GM11168 (cell line): ENCODE measurements at regions not wholly inside any gene's neighbourhood (a gene's known extent, or its start where the extent isn't known, plus 50 kb on each side); places are given as distances from the start of the nearest gene placed in this dataset.

ENCODE experiments used
- in situ Hi-C: fragments of 300-500 bp; cut with MboI; formaldehyde crosslinking; loops from one replicate; pipeline ENCODE4 v1.12.0; 2022; ENCODE audit warnings: low sequenced_read_pairs; ENCODE audit not compliant: unreplicated experiment

DNA sequence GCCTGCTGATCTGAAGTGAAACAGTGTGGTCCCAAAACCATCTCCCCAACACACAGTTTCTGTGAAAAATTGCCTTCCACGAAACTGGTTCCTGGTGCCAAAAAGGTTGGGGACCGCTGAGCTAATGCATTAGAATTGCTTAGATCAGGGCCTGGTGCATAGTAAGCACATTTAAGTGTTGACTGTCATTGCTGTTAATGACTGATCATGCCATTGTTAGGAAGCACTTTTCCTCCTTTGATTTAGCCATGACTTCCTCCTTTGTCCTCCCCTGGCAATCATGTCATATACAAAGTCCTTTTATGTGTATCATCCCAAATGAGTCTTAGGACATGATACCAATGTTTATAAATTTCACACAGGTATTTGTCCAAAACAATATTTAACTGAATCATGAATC, 81.5 kb upstream of the ATP11B start:
- in situ Hi-C loops, result no loop called here

- in situ Hi-C loops, result no loop called here
Observed at GRCh38 chr3:182713111-182713510, 80.2 kb upstream of the ATP11B start.

DNA sequence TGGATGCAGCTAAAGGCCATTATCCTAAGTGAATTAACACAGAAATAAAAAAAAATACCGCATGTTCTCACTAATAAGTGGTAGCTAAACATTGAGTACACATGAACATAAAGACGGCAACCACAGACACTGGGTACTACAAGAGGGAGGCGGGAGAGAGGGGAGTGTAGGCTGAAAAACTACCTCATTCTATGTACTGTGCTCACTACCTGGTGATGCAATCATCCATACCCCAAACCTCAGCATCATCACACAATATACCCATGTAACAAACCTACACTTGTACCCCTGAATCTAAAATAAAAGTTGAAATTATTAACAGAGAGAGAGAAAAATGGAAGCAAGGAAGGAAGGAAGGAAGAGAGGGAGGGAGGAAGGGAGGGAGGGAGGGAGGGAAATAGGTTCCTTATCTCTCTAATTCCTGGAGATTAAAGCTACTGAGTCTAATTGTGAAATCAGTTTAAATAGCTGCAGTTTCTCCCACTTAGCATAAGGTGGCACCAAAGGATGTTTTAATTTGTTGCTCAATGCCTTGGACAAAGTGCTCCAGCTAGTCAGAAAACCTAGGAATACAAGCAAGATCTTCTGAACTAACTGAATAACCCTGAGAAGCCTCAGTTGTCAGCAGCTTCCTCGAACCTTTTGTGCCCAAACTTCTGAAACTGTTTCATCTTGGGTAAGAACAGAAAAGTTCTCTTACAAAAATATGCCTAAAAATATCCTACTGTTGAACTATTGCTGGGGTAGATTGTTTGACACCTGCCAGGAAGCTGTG, 79.4 kb upstream of the ATP11B start:
- in situ Hi-C loops, result no loop called here

DNA sequence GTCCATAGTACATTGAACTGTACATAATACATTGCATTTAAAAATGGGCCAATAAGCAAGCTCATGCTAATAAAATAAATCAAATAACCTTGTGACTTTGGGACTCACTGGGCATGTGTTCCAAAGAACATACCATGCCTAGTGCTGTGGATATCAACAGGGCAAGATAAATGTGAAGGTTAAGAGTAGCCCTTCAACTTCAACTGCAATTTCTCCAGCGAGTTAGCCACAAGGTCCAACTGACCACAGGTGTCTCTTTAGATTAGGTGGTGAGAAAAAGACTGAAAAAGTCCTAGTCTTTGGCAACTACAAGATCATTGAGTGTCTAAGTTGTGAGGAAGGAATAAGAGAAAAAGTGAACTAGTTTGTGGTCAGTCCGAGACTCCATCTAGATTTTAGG, 78.3 kb upstream of the ATP11B start:
- in situ Hi-C loops, result no loop called here

DNA sequence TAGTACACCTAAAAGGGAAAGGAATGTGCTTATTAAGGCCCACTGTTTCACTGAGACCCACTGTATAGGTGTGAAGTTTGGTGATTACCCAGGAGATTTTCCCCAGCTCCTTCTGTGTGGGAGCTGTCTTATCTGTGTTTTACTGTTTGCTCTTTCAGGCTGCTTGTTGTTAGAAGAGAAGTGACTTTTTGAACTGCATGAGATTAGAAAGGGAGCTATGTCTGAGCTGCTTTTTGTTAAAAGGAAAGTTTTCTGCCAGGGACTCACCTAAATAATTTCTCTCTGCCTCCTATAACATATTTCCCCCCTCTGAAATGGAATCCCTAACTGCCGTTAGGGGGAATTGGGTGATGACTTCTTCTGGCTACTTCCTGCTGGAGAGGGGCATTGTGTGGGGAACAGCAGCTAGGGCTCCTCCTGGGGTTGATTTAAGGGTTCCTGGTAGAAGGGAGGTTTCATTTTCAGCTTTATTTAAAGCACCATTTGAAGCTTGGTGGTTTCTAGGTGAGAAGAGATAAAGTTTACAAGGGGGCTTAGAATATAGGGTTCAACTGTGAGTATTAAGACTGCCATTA, 77.1 kb upstream of the ATP11B start:
- in situ Hi-C loops, result no loop called here

GRCh38 chr3:182717216-182717615, 76.1 kb upstream of the ATP11B start:
- in situ Hi-C loops, result no loop called here

DNA sequence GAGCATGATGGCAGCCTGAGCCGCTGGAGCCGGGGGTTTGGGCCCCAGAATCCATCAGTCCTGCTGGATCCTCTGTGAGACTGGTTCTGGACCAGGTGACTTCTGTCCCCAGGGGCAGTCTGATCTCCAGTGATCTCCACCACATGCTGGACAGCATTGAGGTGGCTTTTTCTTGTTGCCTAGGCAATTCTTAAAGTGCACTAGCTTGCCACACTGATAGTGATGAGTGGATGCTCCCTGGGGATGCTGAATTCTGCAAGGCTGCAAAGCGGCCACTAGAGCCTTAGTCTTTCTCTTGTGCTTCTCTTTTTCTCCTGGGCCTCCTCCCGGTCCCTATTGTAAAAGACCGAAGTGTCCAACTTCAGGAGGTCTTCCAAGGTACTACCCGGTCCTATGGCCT, 70.4 kb upstream of the ATP11B start:
- in situ Hi-C loops, result no loop called here

DNA sequence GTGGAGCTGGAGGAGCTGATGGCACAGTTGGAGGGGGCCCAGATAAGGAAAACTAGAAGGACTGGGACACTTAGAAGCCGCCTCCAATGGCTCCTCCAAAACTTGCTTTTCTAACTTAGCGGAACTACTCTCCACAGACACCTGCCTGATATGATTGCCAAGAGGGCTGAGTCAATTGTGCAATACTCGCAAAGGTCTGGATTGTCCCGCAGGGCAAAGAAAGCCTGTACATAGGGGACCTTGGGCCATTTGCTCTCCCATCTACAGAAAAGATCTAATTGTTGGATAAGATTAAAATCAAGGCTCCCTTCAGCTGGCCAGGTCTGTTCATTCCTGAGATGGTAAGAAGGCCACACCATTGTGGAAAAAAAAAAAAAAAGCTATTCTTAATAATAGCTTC, 69.7 kb upstream of the ATP11B start:
- in situ Hi-C loops, result no loop called here

- in situ Hi-C loops, result no loop called here
Observed at GRCh38 chr3:182725372-182726251, 67.7 kb upstream of the ATP11B start.

GRCh38 chr3:182726258-182727142, 66.8 kb upstream of the ATP11B start:
- in situ Hi-C loops, result no loop called here

- in situ Hi-C loops, result no loop called here
Observed at GRCh38 chr3:182728238-182728637, 65.1 kb upstream of the ATP11B start.

GRCh38 chr3:182729903-182730674, 63.2 kb upstream of the ATP11B start:
- in situ Hi-C loops, result no loop called here

DNA sequence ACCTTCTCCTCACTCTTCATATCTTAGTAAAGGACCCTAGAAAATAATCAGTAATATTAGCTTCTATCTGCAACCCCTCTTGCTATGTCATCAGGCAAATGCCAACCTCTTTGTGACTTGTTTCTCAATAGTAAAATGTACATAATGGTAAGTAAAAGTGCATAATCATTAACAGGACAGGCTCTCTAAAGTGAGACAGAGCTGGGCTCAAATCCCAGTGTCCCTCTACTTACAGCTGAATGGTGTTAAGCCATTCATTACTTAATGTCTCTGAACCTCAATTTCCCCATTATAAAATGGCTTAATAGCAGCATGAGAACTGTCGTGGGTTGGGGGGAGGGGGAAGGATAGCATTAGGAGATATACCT, 62.6 kb upstream of the ATP11B start:
- in situ Hi-C loops, result no loop called here

DNA sequence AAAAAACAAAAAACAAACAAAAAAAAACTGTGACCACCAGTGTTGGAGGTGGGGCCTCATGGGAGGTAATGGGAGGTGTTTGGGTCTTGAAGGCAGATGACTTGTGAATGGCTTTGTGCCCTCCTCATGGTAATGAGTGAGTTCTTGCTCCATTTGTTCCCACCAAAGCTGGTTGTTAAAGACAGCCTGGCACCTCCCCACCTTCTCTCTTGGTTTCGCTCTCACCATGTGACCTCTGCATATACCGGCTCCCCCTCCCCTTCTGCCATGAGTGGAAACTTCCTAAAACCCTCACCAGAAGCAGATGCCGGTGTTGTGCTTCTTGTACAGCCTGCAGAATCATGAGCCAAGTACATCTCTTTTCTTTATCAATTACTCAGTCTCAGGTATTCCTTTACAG, 61.5 kb upstream of the ATP11B start:
- in situ Hi-C loops, result no loop called here

GRCh38 chr3:182732232-182733015, 60.9 kb upstream of the ATP11B start:
- in situ Hi-C loops, result no loop called here

GRCh38 chr3:182735672-182736071, 57.6 kb upstream of the ATP11B start:
- in situ Hi-C loops, result no loop called here

- in situ Hi-C loops, result no loop called here
Observed at GRCh38 chr3:182737825-182738224, 55.5 kb upstream of the ATP11B start.

GRCh38 chr3:182738583-182739411, 54.5 kb upstream of the ATP11B start:
- in situ Hi-C loops, result no loop called here
